ENCODE measurements at regions not wholly inside any gene's neighbourhood (a gene's known extent, or its start where the extent isn't known, plus 50 kb on each side); places are given as distances from the start of the nearest gene placed in this dataset.

GRCh38 chr5:44252545-44252944, 136.7 kb downstream of the FGF10 start:
- no peak for ATAC-seq
- TF ChIP-seq TSHZ2 (CRISPR knock-in tag; IDR thresholded peaks at IDR 0.05): no peak
- no peak for TF ChIP-seq CREB5 (CRISPR knock-in tag; IDR thresholded peaks at IDR 0.05; ENCODE audit: low read depth)
- TF ChIP-seq ZC3H10 (CRISPR knock-in tag; IDR thresholded peaks at IDR 0.05): no peak
- no peak for TF ChIP-seq ISL1 (CRISPR knock-in tag; IDR thresholded peaks at IDR 0.05)
- TF ChIP-seq ZNF8 (CRISPR knock-in tag; IDR thresholded peaks at IDR 0.05): no peak
- no peak for TF ChIP-seq ZFP30 (CRISPR knock-in tag; IDR thresholded peaks at IDR 0.05)
- TF ChIP-seq PPARA (CRISPR knock-in tag; IDR thresholded peaks at IDR 0.05; ENCODE audit: borderline replicate concordance): no peak
- TF ChIP-seq POU6F1 (CRISPR knock-in tag; IDR thresholded peaks at IDR 0.05; ENCODE audit: borderline replicate concordance, low read depth): no peak
- TF ChIP-seq OSR1 (CRISPR knock-in tag; IDR thresholded peaks at IDR 0.05): no peak
- no peak for TF ChIP-seq ZNF70 (CRISPR knock-in tag; IDR thresholded peaks at IDR 0.05)
- no peak for TF ChIP-seq GLIS3 (CRISPR knock-in tag; IDR thresholded peaks at IDR 0.05)
- TF ChIP-seq ESRRG (CRISPR knock-in tag; IDR thresholded peaks at IDR 0.05): no peak
- TF ChIP-seq BACH2 (CRISPR knock-in tag; IDR thresholded peaks at IDR 0.05; ENCODE audit: borderline replicate concordance): no peak
- TF ChIP-seq RARB (CRISPR knock-in tag; IDR thresholded peaks at IDR 0.05): no peak

GRCh38 chr5:44246986-44247385, 142.2 kb downstream of the FGF10 start:
- TF ChIP-seq PATZ1 (CRISPR knock-in tag; IDR thresholded peaks at IDR 0.05; ENCODE audit: borderline replicate concordance) (no peak), OSR1 (CRISPR knock-in tag; IDR thresholded peaks at IDR 0.05) (no peak), ESRRG (CRISPR knock-in tag; IDR thresholded peaks at IDR 0.05) (no peak), ARNTL (CRISPR knock-in tag; IDR thresholded peaks at IDR 0.05; ENCODE audit: borderline replicate concordance, low read depth) (no peak), ZNF70 (CRISPR knock-in tag; IDR thresholded peaks at IDR 0.05) (no peak), PPARA (CRISPR knock-in tag; IDR thresholded peaks at IDR 0.05; ENCODE audit: borderline replicate concordance) (no peak), BACH2 (CRISPR knock-in tag; IDR thresholded peaks at IDR 0.05; ENCODE audit: borderline replicate concordance) (no peak), CREB5 (CRISPR knock-in tag; IDR thresholded peaks at IDR 0.05; ENCODE audit: low read depth) (no peak), ZNF8 (CRISPR knock-in tag; IDR thresholded peaks at IDR 0.05) (no peak), TOX (CRISPR knock-in tag; IDR thresholded peaks at IDR 0.05; ENCODE audit: borderline replicate concordance) (no peak), ISL1 (CRISPR knock-in tag; IDR thresholded peaks at IDR 0.05) (no peak), SNAI2 (CRISPR knock-in tag; IDR thresholded peaks at IDR 0.05) (no peak), GLIS3 (CRISPR knock-in tag; IDR thresholded peaks at IDR 0.05) (no peak), CSDC2 (CRISPR knock-in tag; IDR thresholded peaks at IDR 0.05) (no peak), POU6F1 (CRISPR knock-in tag; IDR thresholded peaks at IDR 0.05; ENCODE audit: borderline replicate concordance, low read depth) (no peak), ZC3H10 (CRISPR knock-in tag; IDR thresholded peaks at IDR 0.05) (no peak), RARB (CRISPR knock-in tag; IDR thresholded peaks at IDR 0.05) (no peak), ZFP3 (CRISPR knock-in tag; IDR thresholded peaks at IDR 0.05) (no peak), CSRNP3 (CRISPR knock-in tag; IDR thresholded peaks at IDR 0.05) (no peak), ZNF565 (CRISPR knock-in tag; conservative IDR thresholded peaks at IDR 0.05; ENCODE audit: low read depth) (no peak)
- ATAC-seq: no peak
